Keratinocyte (primary cell): ENCODE measurements at regions not wholly inside any gene's neighbourhood (a gene's known extent, or its start where the extent isn't known, plus 50 kb on each side); places are given as distances from the start of the nearest gene placed in this dataset.

ENCODE experiments used
- CTCF ChIP-seq, 3 experiments: IDR thresholded peaks in 1 of 3; conservative IDR thresholded peaks in 1 of 3; optimal IDR thresholded peaks in 1 of 3; 2 replicates in 2 of 3; 3 replicates in 1 of 3; pipeline versions ENCODE3 to v1.5.1; 2011; ENCODE audit warnings: low read length in 3 of 3, mild to moderate bottlenecking in 3 of 3, moderate library complexity in 2 of 3, control low read depth in 1 of 3, inconsistent platforms in 1 of 3; ENCODE audit not compliant: insufficient read depth in 2 of 3; ENCODE audit errors: extremely low read depth in 1 of 3
- EZH2 ChIP-seq: IDR thresholded peaks from one replicate; pipeline ENCODE4 v1.6.1; 2012; ENCODE audit warnings: inconsistent platforms, mild to moderate bottlenecking, low read length, moderate library complexity

- TF ChIP-seq CTCF (optimal IDR thresholded peaks at IDR 0.05 in 1 of 3, IDR thresholded peaks at IDR 0.05 in 1 of 3, conservative IDR thresholded peaks at IDR 0.05 in 1 of 3; ENCODE audit: extremely low read depth in 1 of 3, insufficient read depth in 2 of 3, low read length in 3 of 3) (no peak), EZH2 (no peak)
These were observed 312.3 kb upstream of the DKK2 start for GRCh38 chr4:107348188-107349050.
